IMR-90 (cell line): ENCODE measurements at regions not wholly inside any gene's neighbourhood (a gene's known extent, or its start where the extent isn't known, plus 50 kb on each side); places are given as distances from the start of the nearest gene placed in this dataset.
A peak's percentile ranks its signal among the peaks of the same experiment; 100 is the strongest.

Experiments
- ATAC-seq: fragments of 200-7000 bp; cut with Tn5 transposase; 2 replicates; pipeline ENCODE4 v1.9.1; 2020; ENCODE audit warnings: low read depth, mild to moderate bottlenecking, moderate library complexity
- BruUV-seq: library from RNA; stranded (reverse); fragments of 400-500 nt; replicated peaks from 2 replicates; lab custom pipeline; 2021; lab: Mats Ljungman, UMichigan
- CTCF ChIA-PET: fragments of 300-600 bp; formaldehyde crosslinking; extraction: SDS; loops from one replicate; lab custom pipeline; 2021; ENCODE audit warnings: antibody characterized with exemption; lab: Yijun Ruan, JAX
- POLR2A ChIA-PET: fragments of 300-600 bp; sonication (Branson Sonifier 250); formaldehyde crosslinking; loops from one replicate; lab custom pipeline; 2022; ENCODE audit warnings: antibody characterized with exemption; ENCODE audit not compliant: unreplicated experiment; lab: Charles Lee
- DNase-seq: peaks from one replicate; pipeline ENCODE4 v3.0.0; 2013
- H2AFZ ChIP-seq: replicated peaks from 2 replicates; pipeline ENCODE3; 2013; ENCODE audit warnings: low read length, mild to moderate bottlenecking; ENCODE audit not compliant: poor library complexity
- H2AK5ac ChIP-seq: 2 replicates; pipeline ENCODE4 v1.6.1; 2013; ENCODE audit warnings: low read depth, low read length, inconsistent platforms
- H2AK9ac ChIP-seq: replicated peaks from 2 replicates; pipeline ENCODE3; 2013; ENCODE audit warnings: mild to moderate bottlenecking, low read depth, low read length, moderate library complexity; ENCODE audit not compliant: poor library complexity
- H2BK120ac ChIP-seq: 2 replicates; pipeline ENCODE4 v1.6.1; 2013; ENCODE audit warnings: low read depth, low read length, inconsistent platforms
- H2BK15ac ChIP-seq: 3 replicates; pipeline ENCODE4 v1.6.1; 2013; ENCODE audit warnings: low read depth, low read length, inconsistent platforms
- H2BK20ac ChIP-seq: 2 replicates; pipeline ENCODE4 v1.6.1; 2013; ENCODE audit warnings: low read depth, mild to moderate bottlenecking, inconsistent platforms, low read length, moderate library complexity
- H2BK5ac ChIP-seq: 2 replicates; pipeline ENCODE4 v1.6.1; 2013; ENCODE audit warnings: mild to moderate bottlenecking, low read depth, low read length, inconsistent platforms; ENCODE audit not compliant: poor library complexity, severe bottlenecking
- H3K14ac ChIP-seq: replicated peaks from 2 replicates; pipeline ENCODE4 v1.6.1; 2013; ENCODE audit warnings: low read depth, low read length, inconsistent platforms
- H3K18ac ChIP-seq: 2 replicates; pipeline ENCODE4 v1.6.1; 2013; ENCODE audit warnings: low read depth, low read length, control low read depth
- H3K23ac ChIP-seq: 2 replicates; pipeline ENCODE4 v1.6.1; 2013; ENCODE audit warnings: low read depth, low read length, inconsistent platforms
- H3K27ac ChIP-seq: 2 replicates; pipeline ENCODE4 v1.5.1; 2013; ENCODE audit warnings: mild to moderate bottlenecking, control low read depth, low read length; ENCODE audit not compliant: insufficient read depth
- H3K27me3 ChIP-seq: 2 replicates; pipeline ENCODE4 v1.6.1; 2013; ENCODE audit warnings: low read length; ENCODE audit not compliant: control insufficient read depth, insufficient read depth
- H3K36me3 ChIP-seq: 2 replicates; pipeline ENCODE4 v1.6.1; 2013; ENCODE audit warnings: low read length, mixed read lengths; ENCODE audit not compliant: control insufficient read depth, insufficient read depth
- H3K4ac ChIP-seq: 2 replicates; pipeline ENCODE4 v1.6.1; 2013; ENCODE audit warnings: low read depth, low read length, inconsistent platforms
- H3K4me1 ChIP-seq: 2 replicates; pipeline ENCODE4 v1.6.1; 2013; ENCODE audit warnings: low read length, mixed read lengths; ENCODE audit not compliant: control insufficient read depth, insufficient read depth
- H3K4me2 ChIP-seq: 2 replicates; pipeline ENCODE4 v1.6.1; 2013; ENCODE audit warnings: low read depth, mild to moderate bottlenecking, control low read depth, low read length, moderate library complexity
- H3K4me3 ChIP-seq: 2 replicates; pipeline ENCODE4 v1.5.1; 2013; ENCODE audit warnings: low read depth, mild to moderate bottlenecking, control low read depth, low read length, moderate library complexity; ENCODE audit not compliant: insufficient read depth
- H3K56ac ChIP-seq: 2 replicates; pipeline ENCODE4 v1.6.1; 2013; ENCODE audit warnings: low read length, inconsistent platforms; ENCODE audit not compliant: insufficient read depth; ENCODE audit errors: extremely low read depth
- H3K79me1 ChIP-seq, 2 experiments: 2 replicates each; pipeline ENCODE4 v1.6.1; 2013; ENCODE audit warnings: low read length in 2 of 2, inconsistent platforms in 1 of 2, low read depth in 1 of 2
- H3K9ac ChIP-seq: 2 replicates; pipeline ENCODE4 v1.6.1; 2013; ENCODE audit warnings: low read depth, low read length, control low read depth
- H3K9me1 ChIP-seq: 2 replicates; pipeline ENCODE4 v1.6.1; 2013; ENCODE audit warnings: low read length, inconsistent platforms; ENCODE audit not compliant: insufficient read depth
- H3K9me3 ChIP-seq: 2 replicates; pipeline ENCODE4 v1.6.1; 2013; ENCODE audit warnings: low read length; ENCODE audit not compliant: control insufficient read depth, insufficient read depth
- H4K20me1 ChIP-seq: 2 replicates; pipeline ENCODE4 v1.6.1; 2013; ENCODE audit warnings: low read length, inconsistent platforms; ENCODE audit not compliant: insufficient read depth
- H4K5ac ChIP-seq: 2 replicates; pipeline ENCODE4 v1.6.1; 2013; ENCODE audit warnings: mild to moderate bottlenecking, low read depth, low read length, control low read depth
- H4K8ac ChIP-seq, 2 experiments: 2 replicates each; pipeline ENCODE4 v1.6.1; 2013; ENCODE audit warnings: low read depth in 2 of 2, low read length in 2 of 2, control low read depth in 1 of 2, inconsistent platforms in 1 of 2
- H4K91ac ChIP-seq: 2 replicates; pipeline ENCODE4 v1.6.1; 2013; ENCODE audit warnings: low read depth, low read length, inconsistent platforms; ENCODE audit not compliant: insufficient read depth
- CHD1 ChIP-seq: IDR thresholded peaks from 2 replicates; pipeline ENCODE4 v1.6.1; 2012; ENCODE audit warnings: low read depth, low read length, improper control_type of control experiment
- MAFK ChIP-seq: IDR thresholded peaks from 2 replicates; pipeline ENCODE4 v1.6.1; 2012; ENCODE audit warnings: low read depth, low read length, improper control_type of control experiment
- MAZ ChIP-seq: IDR thresholded peaks from 2 replicates; pipeline ENCODE4 v1.6.1; 2012; ENCODE audit warnings: low read depth, mild to moderate bottlenecking, low read length, improper control_type of control experiment, moderate library complexity, borderline replicate concordance
- SMC3 ChIP-seq: fragments of 150-350 bp; IDR thresholded peaks from 2 replicates; pipeline ENCODE4 v1.6.1; 2016; ENCODE audit warnings: low read depth, mild to moderate bottlenecking, antibody characterized with exemption, low read length, moderate library complexity
- dilution Hi-C: fragments of 300-500 bp; cut with HindIII; formaldehyde crosslinking; loops from one replicate; pipeline ENCODE4 v1.14.3; 2018; ENCODE audit warnings: low sequenced_read_pairs; ENCODE audit not compliant: unreplicated experiment
- in situ Hi-C: fragments of 300-500 bp; cut with MboI; formaldehyde crosslinking; loops from 3 replicates; pipeline ENCODE4 v1.14.3; 2019; ENCODE audit warnings: low sequenced_read_pairs, inconsistent platforms, mixed read lengths
- intact Hi-C: fragments of 100-400 bp; cut with micrococcal nuclease; formaldehyde crosslinking; loops from 2 replicates; pipeline ENCODE4 v1.10.0; 2022

DNA sequence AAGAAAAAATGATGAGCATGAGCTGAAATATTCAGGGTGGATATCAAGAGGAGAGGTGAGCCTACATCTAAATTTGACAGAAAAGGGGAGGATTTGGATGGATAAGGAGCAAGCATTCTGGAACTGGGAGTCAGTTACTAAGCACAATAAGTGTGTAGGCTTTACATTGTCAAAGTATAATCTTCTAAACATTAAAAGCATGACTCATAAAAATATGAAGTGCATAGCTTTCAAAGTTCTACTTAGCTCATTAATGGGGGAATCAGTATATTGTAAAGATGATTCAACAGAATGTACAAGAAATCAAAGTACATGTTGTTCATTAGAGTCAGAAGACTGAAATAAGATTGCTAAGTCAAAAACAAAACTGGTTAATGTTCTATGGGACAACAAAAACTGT, 248.0 kb upstream of the GAS1 start:
- H2BK120ac ChIP-seq = no peak overlapping the region
- H3K4me3 ChIP-seq = no peak overlapping the region
- intact Hi-C loops = no loop called here
- H2BK20ac ChIP-seq = no peak overlapping the region
- no peak overlapping the region for H4K8ac ChIP-seq
- no peak overlapping the region; the same call in 1 of the 2 replicates for H3K14ac ChIP-seq
- H3K9me3 ChIP-seq = no peaks in the 10 kb centered on the region
- H3K4me1 ChIP-seq = peaks cover 10% of the 10 kb centered on the region
- H2AFZ ChIP-seq = no peak overlapping the region
- H3K4ac ChIP-seq = no peak overlapping the region
- no peak overlapping the region for H3K56ac ChIP-seq
- no TSS peak for BruUV-seq
- 0 out of 2 replicates have a peak, but pooled peaks cover 5% of the 10 kb centered on the region for H3K27me3 ChIP-seq
- DNase-seq (peak; percentile 43), ATAC-seq (no peak)
- TF ChIP-seq CHD1 = no peak
- no peak for TF ChIP-seq MAFK
- no peak for TF ChIP-seq MAZ
- no peak for TF ChIP-seq SMC3
- ChIA-PET POLR2A (no interaction called here), CTCF (interaction anchor here (0.6 to 1.7 kb wide), 2 partner anchors 60 to 247 kb away, joined by 3 to 6 read pairs; no protein-coding TSS in a partner anchor)
- H3K36me3 ChIP-seq = no peaks in the 10 kb centered on the region
- no peak overlapping the region for H2AK5ac ChIP-seq
- peaks cover 10% of the 10 kb centered on the region for H3K9me1 ChIP-seq
- no peak overlapping the region for H3K9ac ChIP-seq
- H3K18ac ChIP-seq = 0 out of 2 replicates have a peak overlapping the region, but pooled peaks have one; percentile 20
- dilution Hi-C loops = no loop called here
- H3K4me2 ChIP-seq = no peak overlapping the region
- in situ Hi-C loops = no loop called here
- no peak overlapping the region for H3K23ac ChIP-seq
- H3K27ac ChIP-seq = no peak overlapping the region
- H2AK9ac ChIP-seq = no peak overlapping the region
- no peak overlapping the region for H4K91ac ChIP-seq
- H3K79me1 ChIP-seq = no peaks in the 10 kb centered on the region
- H4K20me1 ChIP-seq = peaks cover 4% of the 10 kb centered on the region; the same call in 1 of the 2 replicates
- H2BK5ac ChIP-seq = peak overlapping the region; percentile 84
- H4K5ac ChIP-seq = no peak overlapping the region; the same call in 1 of the 2 replicates
- no peak overlapping the region for H2BK15ac ChIP-seq
